Mesenchymal stem cell (in vitro differentiated cells and primary cell): ENCODE measurements at regions not wholly inside any gene's neighbourhood (a gene's known extent, or its start where the extent isn't known, plus 50 kb on each side); places are given as distances from the start of the nearest gene placed in this dataset.
"Not testable (repeated sequence)": the region's sequence is repeated elsewhere in the genome, so short reads cannot be mapped to it uniquely, and the experiment has no call there.

ENCODE experiments used
- DNase-seq: peaks from one replicate; pipeline ENCODE4 v3.0.0-alpha.2; 2013
- H2AFZ ChIP-seq: one replicate; pipeline ENCODE4 v1.6.1; 2013; ENCODE audit warnings: low read depth, mild to moderate bottlenecking, control low read depth, inconsistent platforms, low read length, moderate library complexity
- H2AK5ac ChIP-seq: 2 replicates; pipeline ENCODE4 v1.6.1; 2013; ENCODE audit warnings: low read length, moderate library complexity, mild to moderate bottlenecking, inconsistent platforms; ENCODE audit not compliant: severe bottlenecking
- H2BK120ac ChIP-seq: one replicate; pipeline ENCODE4 v1.6.1; 2013; ENCODE audit warnings: low read depth, mild to moderate bottlenecking, inconsistent platforms, low read length, moderate library complexity
- H2BK12ac ChIP-seq, 2 experiments: one replicate each; pipeline ENCODE4 v1.6.1; 2013; ENCODE audit warnings: inconsistent platforms in 2 of 2, low read length in 2 of 2, mild to moderate bottlenecking in 2 of 2, moderate library complexity in 2 of 2, control low read depth in 1 of 2
- H2BK15ac ChIP-seq: one replicate; pipeline ENCODE4 v1.6.1; 2013; ENCODE audit warnings: mild to moderate bottlenecking, low read depth, inconsistent platforms; ENCODE audit not compliant: poor library complexity, severe bottlenecking
- H2BK5ac ChIP-seq: 2 replicates; pipeline ENCODE4 v1.6.1; 2013; ENCODE audit warnings: low read depth, mild to moderate bottlenecking, low read length, control low read depth, inconsistent platforms; ENCODE audit not compliant: poor library complexity, severe bottlenecking
- H3K14ac ChIP-seq, 2 experiments: one replicate each; pipeline ENCODE4 v1.6.1; 2013; ENCODE audit warnings: inconsistent platforms in 2 of 2, low read length in 2 of 2, control low read depth in 1 of 2, mild to moderate bottlenecking in 1 of 2, moderate library complexity in 1 of 2
- H3K18ac ChIP-seq, 2 experiments: one replicate each; pipeline ENCODE4 v1.6.1; 2013; ENCODE audit warnings: inconsistent platforms in 2 of 2, low read length in 2 of 2, control low read depth in 1 of 2, low read depth in 1 of 2, mild to moderate bottlenecking in 1 of 2
- H3K23ac ChIP-seq, 2 experiments: one replicate each; pipeline ENCODE4 v1.6.1; 2013; ENCODE audit warnings: inconsistent platforms in 2 of 2, low read length in 2 of 2, mild to moderate bottlenecking in 2 of 2, moderate library complexity in 2 of 2, control low read depth in 1 of 2
- H3K27ac ChIP-seq: 2 replicates; pipeline ENCODE4 v1.5.1; 2013; ENCODE audit warnings: mild to moderate bottlenecking, moderate library complexity, low read length, control low read depth, inconsistent platforms; ENCODE audit not compliant: poor library complexity, severe bottlenecking
- H3K27me3 ChIP-seq, 2 experiments: 2 replicates each; pipeline versions ENCODE4 v1.6.1 to v1.7.0; 2013; ENCODE audit warnings: low read length in 2 of 2, mild to moderate bottlenecking in 2 of 2, moderate library complexity in 2 of 2, control low read depth in 1 of 2, inconsistent platforms in 1 of 2; ENCODE audit not compliant: control insufficient read depth in 1 of 2, insufficient read depth in 1 of 2
- H3K36me3 ChIP-seq, 2 experiments: 2 replicates each; pipeline versions ENCODE4 v1.6.1 to v1.7.0; 2013; ENCODE audit warnings: low read length in 2 of 2, control low read depth in 1 of 2, inconsistent platforms in 1 of 2, low read depth in 1 of 2, mild to moderate bottlenecking in 1 of 2; ENCODE audit not compliant: insufficient read depth in 2 of 2, control insufficient read depth in 1 of 2
- H3K4ac ChIP-seq, 2 experiments: one replicate each; pipeline ENCODE4 v1.6.1; 2013; ENCODE audit warnings: inconsistent platforms in 2 of 2, low read length in 2 of 2, mild to moderate bottlenecking in 2 of 2, moderate library complexity in 2 of 2, control low read depth in 1 of 2, low read depth in 1 of 2
- H3K4me1 ChIP-seq: 2 replicates; pipeline ENCODE4 v1.6.1; 2013; ENCODE audit warnings: low read depth, low read length, control low read depth; ENCODE audit not compliant: control insufficient read depth, insufficient read depth
- H3K4me2 ChIP-seq: 2 replicates; pipeline ENCODE4 v1.6.1; 2013; ENCODE audit warnings: low read length, mild to moderate bottlenecking, inconsistent platforms; ENCODE audit not compliant: poor library complexity, severe bottlenecking
- H3K4me3 ChIP-seq, 2 experiments: 2 replicates each; pipeline versions ENCODE4 v1.5.1 to v1.7.0; 2013; ENCODE audit warnings: low read length in 2 of 2, mild to moderate bottlenecking in 2 of 2, control low read depth in 1 of 2, low read depth in 1 of 2; ENCODE audit not compliant: insufficient read depth in 1 of 2
- H3K79me1 ChIP-seq: replicated peaks from 2 replicates; pipeline ENCODE4 v1.6.1; 2013; ENCODE audit warnings: mild to moderate bottlenecking, control low read depth, low read length, inconsistent platforms; ENCODE audit not compliant: poor library complexity, severe bottlenecking
- H3K9ac ChIP-seq: 2 replicates; pipeline ENCODE4 v1.7.0; 2013; ENCODE audit warnings: mild to moderate bottlenecking, low read length, moderate library complexity
- H3K9me3 ChIP-seq: 2 replicates; pipeline ENCODE4 v1.7.0; 2013; ENCODE audit warnings: mild to moderate bottlenecking, low read length; ENCODE audit not compliant: control insufficient read depth
- H4K8ac ChIP-seq: one replicate; pipeline ENCODE4 v1.6.1; 2013; ENCODE audit warnings: inconsistent platforms, mild to moderate bottlenecking, low read length, moderate library complexity
- H4K91ac ChIP-seq: one replicate; pipeline ENCODE4 v1.6.1; 2013; ENCODE audit warnings: mild to moderate bottlenecking, low read length, inconsistent platforms
- WGBS: methylation state at CpG from one replicate; pipeline ENCODE4 v1.1.7; 2013; ENCODE audit warnings: mixed read lengths; 5-methylcytosine and 5-hydroxymethylcytosine counted together

DNA sequence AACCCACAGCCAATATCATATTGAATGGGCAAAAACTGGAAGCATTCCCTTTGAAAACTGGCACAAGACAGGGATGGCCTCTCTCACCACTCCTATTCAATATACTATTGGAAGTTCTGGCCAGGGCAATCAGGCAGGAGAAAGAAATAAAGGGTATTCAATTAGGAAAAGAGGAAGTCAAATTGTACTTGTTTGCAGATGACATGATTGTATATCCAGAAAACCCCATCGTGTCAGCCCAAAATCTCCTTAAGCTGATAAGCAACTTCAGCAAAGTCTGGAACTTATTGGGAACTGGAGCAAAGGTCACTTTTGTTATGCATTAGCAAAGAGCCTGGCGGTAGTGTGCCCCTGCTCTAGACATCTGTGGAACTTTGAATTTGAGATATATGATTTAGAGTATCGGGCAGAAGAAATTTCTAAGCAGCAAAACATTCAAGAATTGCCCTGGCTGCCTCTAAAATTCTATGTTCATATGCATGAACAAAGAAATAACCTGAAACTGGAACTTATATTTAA is 53.4 kb upstream of the PSMA1 start:
- H2BK120ac ChIP-seq, DNase-seq, H4K8ac ChIP-seq, H2BK5ac ChIP-seq, H3K4ac ChIP-seq, H3K23ac ChIP-seq, H3K79me1 ChIP-seq, H3K27me3 ChIP-seq, H3K4me2 ChIP-seq, H3K18ac ChIP-seq, H2BK12ac ChIP-seq, H3K9ac ChIP-seq, H3K36me3 ChIP-seq, H3K27ac ChIP-seq, H3K4me1 ChIP-seq, H3K4me3 ChIP-seq, H3K14ac ChIP-seq, H2AFZ ChIP-seq, H3K9me3 ChIP-seq, H2BK15ac ChIP-seq, H2AK5ac ChIP-seq, H4K91ac ChIP-seq: not testable (repeated sequence)
- 33% methylated on average over 2 of the region's 3 CpGs for WGBS

DNA sequence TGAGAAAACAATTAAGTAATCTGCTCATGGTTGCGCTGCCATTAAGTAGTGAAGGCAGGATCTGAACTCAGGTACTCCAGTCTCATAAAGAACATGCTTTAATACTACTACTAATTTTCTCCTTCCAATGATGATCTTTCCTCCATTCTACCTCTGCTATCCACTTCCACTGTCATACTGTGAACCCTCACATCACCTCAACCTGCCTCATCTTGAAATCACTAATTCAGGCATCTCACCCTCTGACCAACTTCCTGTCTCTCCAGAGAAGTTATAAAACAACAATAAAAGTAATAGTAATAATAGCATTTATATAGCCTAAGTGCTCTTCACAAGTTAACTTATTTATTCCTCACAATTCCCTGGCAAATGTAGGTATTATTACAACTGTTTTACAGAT is 57.1 kb upstream of the PSMA1 start:
- no peak overlapping the region for H4K8ac ChIP-seq

DNA sequence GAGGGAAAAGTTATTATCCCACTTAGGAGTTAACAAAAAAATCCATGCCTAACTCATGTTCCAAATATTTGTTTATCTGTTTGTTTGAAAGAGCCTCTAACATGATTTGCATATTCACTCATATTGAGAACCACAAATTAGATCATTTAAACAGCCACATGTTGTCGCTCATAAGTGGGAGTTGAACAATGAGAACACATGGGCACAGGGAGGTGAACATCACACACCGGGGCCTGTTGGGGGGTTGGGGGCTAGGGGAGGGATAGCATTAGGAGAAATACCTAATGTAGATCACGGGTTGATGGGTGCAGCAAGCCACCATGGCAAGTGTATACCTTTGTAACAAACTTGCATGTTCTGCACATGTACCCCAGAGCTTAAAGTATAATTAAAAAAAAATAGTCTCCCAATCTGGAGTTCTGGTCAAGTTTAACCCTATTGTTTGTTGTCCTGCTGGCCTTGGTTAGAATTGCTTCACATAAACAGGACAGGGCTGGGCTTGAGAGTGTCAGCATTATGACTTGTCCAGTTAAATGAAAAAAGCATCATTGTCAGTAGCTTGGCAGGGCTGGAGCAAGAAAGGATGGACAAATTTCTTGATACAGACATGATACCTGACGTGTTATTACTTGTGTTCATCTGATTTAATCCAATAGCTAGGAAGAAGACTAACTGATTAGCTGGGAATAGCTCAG is 57.8 kb upstream of the PSMA1 start:
- H2BK5ac ChIP-seq = no peak overlapping the region
- H2BK15ac ChIP-seq = no peak overlapping the region
- no peak overlapping the region for H3K27ac ChIP-seq
- no peak overlapping the region for H2AK5ac ChIP-seq
- H2BK12ac ChIP-seq = no peak overlapping the region
- H2BK120ac ChIP-seq = no peak overlapping the region
- no peak overlapping the region for H3K9ac ChIP-seq
- H3K27me3 ChIP-seq = no peaks in the 10 kb centered on the region
- no peak overlapping the region for H3K14ac ChIP-seq
- H4K91ac ChIP-seq = no peak overlapping the region
- 84% methylated on average over 3 of the region's 4 CpGs for WGBS
- H3K4me2 ChIP-seq = no peak overlapping the region
- no peaks in the 10 kb centered on the region for H3K79me1 ChIP-seq
- no peak overlapping the region for H3K4me3 ChIP-seq
- no peak overlapping the region for H4K8ac ChIP-seq
- H3K36me3 ChIP-seq = no peaks in the 10 kb centered on the region
- no peak overlapping the region for H3K4ac ChIP-seq
- no peaks in the 10 kb centered on the region for H3K4me1 ChIP-seq
- no peak overlapping the region for H3K23ac ChIP-seq
- H3K18ac ChIP-seq = no peak overlapping the region
- no peak overlapping the region for H2AFZ ChIP-seq
- DNase-seq = peak; percentile 10
- H3K9me3 ChIP-seq = no peaks in the 10 kb centered on the region

More for the DNA sequence above, 57.1 kb upstream of the PSMA1 start:
- H3K4me2 ChIP-seq = no peak overlapping the region
- H3K14ac ChIP-seq = no peak overlapping the region
- H2AK5ac ChIP-seq = no peak overlapping the region
- no peaks in the 10 kb centered on the region for H3K27me3 ChIP-seq
- H2AFZ ChIP-seq = no peak overlapping the region
- no peaks in the 10 kb centered on the region for H3K4me1 ChIP-seq
- H3K4me3 ChIP-seq = no peak overlapping the region
- H3K9ac ChIP-seq = no peak overlapping the region
- H3K9me3 ChIP-seq = no peaks in the 10 kb centered on the region
- no peak overlapping the region for H3K18ac ChIP-seq
- H3K23ac ChIP-seq = no peak overlapping the region
- no peak overlapping the region for H2BK12ac ChIP-seq
- no peaks in the 10 kb centered on the region for H3K36me3 ChIP-seq
- H3K27ac ChIP-seq = no peak overlapping the region
- H2BK15ac ChIP-seq = no peak overlapping the region
- H2BK120ac ChIP-seq = no peak overlapping the region
- 100% methylated on average over 1 of the region's 1 CpG for WGBS
- no peak overlapping the region for H2BK5ac ChIP-seq
- H3K79me1 ChIP-seq = no peaks in the 10 kb centered on the region
- no peak for DNase-seq
- H4K91ac ChIP-seq = no peak overlapping the region
- no peak overlapping the region for H3K4ac ChIP-seq

DNA sequence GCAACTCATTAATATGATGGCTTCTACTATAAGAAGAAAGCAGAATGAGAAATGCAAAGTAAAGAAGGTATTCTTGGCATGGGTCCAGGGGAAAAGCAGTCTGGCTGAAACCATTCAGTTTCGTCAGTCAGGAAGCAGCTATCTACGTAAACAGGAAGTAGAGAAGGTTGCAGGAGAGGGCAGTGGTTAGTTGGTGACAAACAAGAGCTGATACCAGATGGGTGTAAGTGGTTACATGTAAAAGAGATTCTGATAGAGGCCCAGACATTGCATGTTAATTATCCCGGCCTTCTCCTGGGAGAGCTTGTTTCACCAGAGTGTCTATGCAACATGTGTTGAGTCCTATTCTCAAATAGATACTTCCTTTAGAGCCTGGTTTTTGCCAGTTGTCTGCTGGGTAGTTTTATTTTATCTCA is 58.4 kb upstream of the PSMA1 start:
- H2BK15ac ChIP-seq = no peak overlapping the region
- no peaks in the 10 kb centered on the region for H3K79me1 ChIP-seq
- no peak overlapping the region for H2BK5ac ChIP-seq
- H3K4me3 ChIP-seq = no peak overlapping the region
- H3K18ac ChIP-seq = peak overlapping the region in 1 of 2 experiments; percentile 49
- H3K27me3 ChIP-seq = no peaks in the 10 kb centered on the region
- H3K9ac ChIP-seq = no peak overlapping the region
- H3K9me3 ChIP-seq = no peaks in the 10 kb centered on the region
- WGBS = 29% methylated on average over 3 of the region's 3 CpGs
- peak; percentile 89 for DNase-seq
- H2BK120ac ChIP-seq = no peak overlapping the region
- no peak overlapping the region for H2BK12ac ChIP-seq
- no peak overlapping the region for H3K4ac ChIP-seq
- no peak overlapping the region for H3K23ac ChIP-seq
- H4K91ac ChIP-seq = no peak overlapping the region
- H4K8ac ChIP-seq = no peak overlapping the region
- H2AK5ac ChIP-seq = no peak overlapping the region
- H3K4me2 ChIP-seq = no peak overlapping the region
- H3K4me1 ChIP-seq = no peaks in the 10 kb centered on the region
- no peak overlapping the region for H3K27ac ChIP-seq
- no peak overlapping the region for H2AFZ ChIP-seq
- no peak overlapping the region for H3K14ac ChIP-seq
- H3K36me3 ChIP-seq = no peaks in the 10 kb centered on the region
